Natural killer cell (primary cell): ENCODE measurements at regions not wholly inside any gene's neighbourhood (a gene's known extent, or its start where the extent isn't known, plus 50 kb on each side); places are given as distances from the start of the nearest gene placed in this dataset.

Source experiments
- ATAC-seq, 3 donors: fragments of 150-1000 bp in 2 of 3; fragments of 200-7000 bp in 1 of 3; cut with Tn5 transposase; 1 replicate in 1 of 3; 2 replicates in 2 of 3; pipeline ENCODE4 v1.10.0; 2021; ENCODE audit warnings: mild to moderate bottlenecking in 2 of 3, moderate library complexity in 2 of 3
- DNase-seq, 2 donors: peaks; one replicate each; pipeline versions ENCODE4 v3.0.0 to v3.0.0-alpha.2; 2013 to 2021; ENCODE audit warnings: mixed read lengths in 1 of 2
- H3K27ac ChIP-seq: one replicate; pipeline ENCODE4 v1.5.1; 2013; ENCODE audit warnings: mild to moderate bottlenecking, low read length
- H3K27me3 ChIP-seq: one replicate; pipeline ENCODE4 v1.6.1; 2013; ENCODE audit warnings: low read length; ENCODE audit not compliant: control insufficient read depth, insufficient read depth
- H3K36me3 ChIP-seq: one replicate; pipeline ENCODE4 v1.6.1; 2013; ENCODE audit warnings: low read length; ENCODE audit not compliant: control insufficient read depth, insufficient read depth
- H3K4me1 ChIP-seq: one replicate; pipeline ENCODE4 v1.6.1; 2013; ENCODE audit warnings: low read length; ENCODE audit not compliant: control insufficient read depth, insufficient read depth
- H3K4me3 ChIP-seq: one replicate; pipeline ENCODE4 v1.5.1; 2013; ENCODE audit warnings: low read length
- H3K9me3 ChIP-seq: one replicate; pipeline ENCODE4 v1.6.1; 2013; ENCODE audit warnings: low read length; ENCODE audit not compliant: control insufficient read depth, insufficient read depth
- H3K27ac Mint-ChIP-seq, 2 donors: one replicate each; pipeline ENCODE4 v1.8.0; 2022; ENCODE audit warnings: mild to moderate bottlenecking in 2 of 2, mixed read lengths in 2 of 2, moderate library complexity in 1 of 2
- H3K27me3 Mint-ChIP-seq, 2 donors: one replicate each; pipeline ENCODE4 v1.8.0; 2022; ENCODE audit warnings: low read depth in 2 of 2, mixed read lengths in 2 of 2
- H3K36me3 Mint-ChIP-seq: one replicate; pipeline ENCODE4 v1.8.0; 2022; ENCODE audit warnings: mixed read lengths
- H3K4me1 Mint-ChIP-seq, 2 donors: one replicate each; pipeline ENCODE4 v1.8.0; 2022; ENCODE audit warnings: mixed read lengths in 2 of 2
- H3K4me3 Mint-ChIP-seq: one replicate; pipeline ENCODE4 v1.8.0; 2022; ENCODE audit warnings: mild to moderate bottlenecking, moderate library complexity, mixed read lengths
- H3K9me3 Mint-ChIP-seq, 2 donors: one replicate each; pipeline ENCODE4 v1.8.0; 2022; ENCODE audit warnings: mixed read lengths in 2 of 2
- WGBS: methylation state at CpG from one replicate; pipeline ENCODE4 v1.1.7; 2013; ENCODE audit warnings: missing lambda C conversion rate; ENCODE audit not compliant: insufficient coverage; 5-methylcytosine and 5-hydroxymethylcytosine counted together
- intact Hi-C: fragments of 100-400 bp; cut with micrococcal nuclease; formaldehyde crosslinking; loops from one replicate; pipeline ENCODE4 v1.14.2; 2022
- TF ChIP-seq, protein P1 (sequence below): fragments of 200-600 bp; IDR thresholded peaks from one replicate; pipeline ENCODE4 v1.8.0; 2022; ENCODE audit warnings: antibody characterized with exemption

DNA sequence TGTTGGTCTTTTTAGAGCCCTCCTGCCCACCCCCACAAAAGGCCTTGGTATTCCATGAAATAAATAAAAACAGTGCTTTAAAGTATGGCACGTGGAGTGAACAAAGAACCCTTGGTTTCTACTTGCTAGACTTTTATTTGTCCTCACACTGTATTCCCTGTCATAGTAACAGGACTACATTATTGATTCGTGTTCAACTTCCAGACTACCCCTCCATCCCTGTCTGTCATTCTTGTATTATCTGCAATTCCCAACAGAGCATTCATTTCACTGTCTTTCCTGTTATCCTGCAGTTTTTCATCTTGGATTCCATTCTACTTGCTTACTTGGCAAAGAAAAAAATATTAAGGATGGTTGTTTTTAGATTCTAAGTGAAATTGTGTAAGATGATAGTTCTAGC lies 307.4 kb upstream of the CNR1 start:
- no peaks in the 10 kb centered on the region for H3K9me3 ChIP-seq
- no peaks in the 10 kb centered on the region for H3K36me3 ChIP-seq
- no peaks in the 10 kb centered on the region for H3K4me1 ChIP-seq
- Mint-ChIP-seq H3K27ac (no peak overlapping the region), H3K4me3 (no peak overlapping the region), H3K9me3 (peaks cover 0 to 2% of the 10 kb centered on the region in 2 donors), H3K27me3 (peaks cover 0 to 2% of the 10 kb centered on the region in 2 donors), H3K4me1 (no peaks in the 10 kb centered on the region), H3K36me3 (no peaks in the 10 kb centered on the region)
- no peak overlapping the region for H3K4me3 ChIP-seq
- DNase-seq: no peak
- TF ChIP-seq, protein P1, sequence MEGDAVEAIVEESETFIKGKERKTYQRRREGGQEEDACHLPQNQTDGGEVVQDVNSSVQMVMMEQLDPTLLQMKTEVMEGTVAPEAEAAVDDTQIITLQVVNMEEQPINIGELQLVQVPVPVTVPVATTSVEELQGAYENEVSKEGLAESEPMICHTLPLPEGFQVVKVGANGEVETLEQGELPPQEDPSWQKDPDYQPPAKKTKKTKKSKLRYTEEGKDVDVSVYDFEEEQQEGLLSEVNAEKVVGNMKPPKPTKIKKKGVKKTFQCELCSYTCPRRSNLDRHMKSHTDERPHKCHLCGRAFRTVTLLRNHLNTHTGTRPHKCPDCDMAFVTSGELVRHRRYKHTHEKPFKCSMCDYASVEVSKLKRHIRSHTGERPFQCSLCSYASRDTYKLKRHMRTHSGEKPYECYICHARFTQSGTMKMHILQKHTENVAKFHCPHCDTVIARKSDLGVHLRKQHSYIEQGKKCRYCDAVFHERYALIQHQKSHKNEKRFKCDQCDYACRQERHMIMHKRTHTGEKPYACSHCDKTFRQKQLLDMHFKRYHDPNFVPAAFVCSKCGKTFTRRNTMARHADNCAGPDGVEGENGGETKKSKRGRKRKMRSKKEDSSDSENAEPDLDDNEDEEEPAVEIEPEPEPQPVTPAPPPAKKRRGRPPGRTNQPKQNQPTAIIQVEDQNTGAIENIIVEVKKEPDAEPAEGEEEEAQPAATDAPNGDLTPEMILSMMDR: no peak
- intact Hi-C loops: no loop called here
- 65% methylated on average over 2 of the region's 2 CpGs for WGBS
- H3K27me3 ChIP-seq: no peaks in the 10 kb centered on the region
- no peak overlapping the region for H3K27ac ChIP-seq
- no peak for ATAC-seq

DNA sequence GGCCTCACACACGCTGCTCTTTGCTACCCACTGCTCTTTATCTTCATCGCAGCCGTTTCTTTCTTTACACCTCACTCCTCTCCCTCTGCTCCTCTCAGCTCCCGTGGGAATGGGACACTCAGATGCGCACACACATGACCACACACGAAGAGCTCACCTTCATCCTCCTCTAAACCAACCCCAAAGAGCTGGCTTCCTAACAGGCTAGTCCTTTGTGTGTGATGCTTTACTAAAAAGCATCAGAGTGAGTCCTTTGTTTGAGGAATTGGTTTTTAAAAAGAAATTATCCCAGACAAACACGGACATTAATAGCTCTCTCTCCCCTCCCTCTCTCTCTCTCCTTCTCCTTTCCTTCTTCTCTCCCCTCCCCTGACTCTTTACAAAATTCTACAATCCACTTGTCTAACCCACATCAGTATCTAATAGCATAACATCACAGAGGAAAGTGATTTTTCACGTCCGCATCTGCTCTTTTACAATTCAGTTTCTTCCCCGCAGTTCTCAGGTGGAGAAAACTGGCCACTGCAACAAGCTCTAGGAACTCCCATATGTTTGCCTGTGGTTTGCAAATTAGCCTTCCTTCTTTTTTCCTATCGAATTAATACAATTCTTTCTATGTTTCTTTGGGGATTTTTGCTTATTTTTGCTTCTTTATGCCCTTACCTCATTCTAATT lies 306.8 kb upstream of the CNR1 start:
- WGBS: 59% methylated on average over 10 of the region's 11 CpGs
- H3K36me3 ChIP-seq: no peaks in the 10 kb centered on the region
- TF ChIP-seq, protein P1: no peak
- no peak for DNase-seq
- no peak overlapping the region for H3K4me3 ChIP-seq
- Mint-ChIP-seq H3K27ac (no peak overlapping the region), H3K4me3 (no peak overlapping the region), H3K9me3 (peaks cover 0 to 2% of the 10 kb centered on the region in 2 donors), H3K4me1 (no peaks in the 10 kb centered on the region), H3K36me3 (no peaks in the 10 kb centered on the region), H3K27me3 (peaks cover 0 to 2% of the 10 kb centered on the region in 2 donors)
- no peaks in the 10 kb centered on the region for H3K27me3 ChIP-seq
- ATAC-seq: no peak
- intact Hi-C loops: no loop called here
- no peak overlapping the region for H3K27ac ChIP-seq
- no peaks in the 10 kb centered on the region for H3K9me3 ChIP-seq
- no peaks in the 10 kb centered on the region for H3K4me1 ChIP-seq

DNA sequence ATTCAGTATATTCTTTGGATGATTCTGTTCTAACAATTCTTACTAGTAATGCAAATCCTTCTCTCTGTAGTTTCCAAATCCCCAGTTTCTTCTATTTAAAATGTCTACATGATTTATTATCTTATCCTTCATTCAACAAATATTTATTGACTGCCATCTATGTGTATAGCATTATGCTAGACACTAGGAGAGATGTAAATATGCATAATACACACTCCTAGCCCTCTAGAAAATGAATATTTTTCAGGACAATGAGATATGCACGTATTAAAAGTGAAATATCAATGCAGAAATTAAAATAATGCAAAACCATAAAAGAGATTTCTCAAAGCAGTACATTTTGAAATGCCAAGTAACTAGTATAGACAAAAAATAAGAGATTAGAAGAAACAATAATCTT lies 293.5 kb upstream of the CNR1 start:
- peaks cover 3% of the 10 kb centered on the region in 2 donors for H3K9me3 Mint-ChIP-seq
- H3K9me3 ChIP-seq: no peaks in the 10 kb centered on the region
- no peak overlapping the region for H3K4me3 Mint-ChIP-seq
- no peaks in the 10 kb centered on the region for H3K36me3 Mint-ChIP-seq
- no peaks in the 10 kb centered on the region for H3K36me3 ChIP-seq
- peaks cover 0 to 3% of the 10 kb centered on the region in 2 donors for H3K27me3 Mint-ChIP-seq
- no peak overlapping the region for H3K4me3 ChIP-seq
- intact Hi-C loops: no loop called here
- no peaks in the 10 kb centered on the region for H3K4me1 ChIP-seq
- WGBS: no CpG with 5 or more reads among the region's 1 CpG
- DNase-seq (no peak), ATAC-seq (no peak)
- no peak overlapping the region for H3K27ac ChIP-seq
- H3K4me1 Mint-ChIP-seq: no peaks in the 10 kb centered on the region
- no peak overlapping the region for H3K27ac Mint-ChIP-seq
- H3K27me3 ChIP-seq: no peaks in the 10 kb centered on the region
- TF ChIP-seq, protein P1: no peak

DNA sequence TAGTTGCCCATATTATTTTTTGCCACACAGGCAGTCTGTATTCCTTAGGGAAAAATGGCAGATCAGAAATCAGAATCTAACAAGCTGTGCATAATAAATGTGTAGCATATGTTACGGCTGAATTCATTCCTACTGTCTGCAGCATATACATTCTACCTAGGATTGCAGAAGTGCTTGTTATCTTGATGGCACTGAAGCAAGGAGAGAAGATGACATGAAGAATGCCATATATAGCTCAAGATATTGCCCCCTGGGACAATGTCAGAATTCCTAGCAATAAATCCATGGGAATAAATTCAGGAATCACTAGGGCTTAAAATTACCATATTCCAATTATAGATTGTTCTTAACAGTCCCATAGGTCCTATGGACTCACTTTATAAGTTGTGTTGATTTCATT lies 293.0 kb upstream of the CNR1 start:
- H3K27ac Mint-ChIP-seq: no peak overlapping the region
- WGBS: 100% methylated on average over 1 of the region's 1 CpG
- ATAC-seq: no peak

More for the DNA sequence above, 293.0 kb upstream of the CNR1 start:
- no peaks in the 10 kb centered on the region for H3K4me1 ChIP-seq
- H3K4me3 ChIP-seq: no peak overlapping the region
- no peak overlapping the region for H3K27ac ChIP-seq
- no peaks in the 10 kb centered on the region for H3K36me3 ChIP-seq
- Mint-ChIP-seq H3K4me3 (no peak overlapping the region), H3K27me3 (peaks cover 0 to 3% of the 10 kb centered on the region in 2 donors), H3K36me3 (no peaks in the 10 kb centered on the region), H3K4me1 (no peaks in the 10 kb centered on the region), H3K9me3 (peaks cover 3% of the 10 kb centered on the region in 2 donors)
- intact Hi-C loops: no loop called here
- H3K9me3 ChIP-seq: no peaks in the 10 kb centered on the region
- no peak for DNase-seq
- no peaks in the 10 kb centered on the region for H3K27me3 ChIP-seq
- TF ChIP-seq, protein P1: no peak
